ENCODE measurements at regions not wholly inside any gene's neighbourhood (a gene's known extent, or its start where the extent isn't known, plus 50 kb on each side); places are given as distances from the start of the nearest gene placed in this dataset.
A peak's percentile ranks its signal among the peaks of the same experiment; 100 is the strongest.

GRCh38 chr10:10911471-10911921, 106.2 kb upstream of the CELF2 start:
- H4K20me1 ChIP-seq (ENCODE audit: insufficient read depth, low read length) = no peaks in the 10 kb centered on the region
- H3K36me3 ChIP-seq (ENCODE audit: control insufficient read depth, insufficient read depth, low read length) = no peaks in the 10 kb centered on the region
- DNase-seq (peak; percentile 94), ATAC-seq (ENCODE audit: low read depth) (peak; percentile 99)
- no TSS peak for BruUV-seq (replicated peaks)
- H3K27me3 ChIP-seq (ENCODE audit: control insufficient read depth, insufficient read depth, low read length) = no peaks in the 10 kb centered on the region
- peak overlapping the region; percentile 73 for H2AFZ ChIP-seq (replicated peaks; ENCODE audit: low read length, poor library complexity)
- H2BK5ac ChIP-seq (ENCODE audit: low read depth, low read length, poor library complexity, severe bottlenecking) = peak overlapping the region; percentile 58
- H3K79me1 ChIP-seq (ENCODE audit: low read depth in 1 of 2, low read length in 2 of 2) = no peaks in the 10 kb centered on the region
- in situ Hi-C loops (cut with MboI; ENCODE audit: low sequenced_read_pairs) = no loop called here
- H3K27ac ChIP-seq (ENCODE audit: insufficient read depth, low read length) = peak overlapping the region; percentile 53
- H2BK120ac ChIP-seq (ENCODE audit: low read depth, low read length) = peak overlapping the region; percentile 92
- ChIA-PET POLR2A (ENCODE audit: unreplicated experiment) (no interaction called here), CTCF (no interaction called here)
- H4K91ac ChIP-seq (ENCODE audit: insufficient read depth, low read depth, low read length) = peak overlapping the region; percentile 65
- H3K56ac ChIP-seq (ENCODE audit: extremely low read depth, insufficient read depth, low read length) = peak overlapping the region; percentile 69; the same call in 1 of the 2 replicates
- dilution Hi-C loops (cut with HindIII; ENCODE audit: low sequenced_read_pairs, unreplicated experiment) = no loop called here
- H2AK5ac ChIP-seq (ENCODE audit: low read depth, low read length) = no peak overlapping the region
- no peaks in the 10 kb centered on the region for H3K9me1 ChIP-seq (ENCODE audit: insufficient read depth, low read length)
- peak overlapping the region; percentile 5; the same call in 1 of the 2 replicates for H4K5ac ChIP-seq (ENCODE audit: low read depth, low read length)
- H3K4me2 ChIP-seq (ENCODE audit: low read depth, low read length) = peak overlapping the region; percentile 54
- H3K23ac ChIP-seq (ENCODE audit: low read depth, low read length) = peak overlapping the region; percentile 55; the same call in 1 of the 2 replicates
- intact Hi-C loops (cut with micrococcal nuclease) = no loop called here
- peak overlapping the region; percentile 31; the same call in 1 of the 2 replicates for H3K4me3 ChIP-seq (ENCODE audit: insufficient read depth, low read depth, low read length)
- peak overlapping the region; percentile 31; the same call in 1 of the 3 replicates for H2BK15ac ChIP-seq (ENCODE audit: low read depth, low read length)
- no peaks in the 10 kb centered on the region for H3K9me3 ChIP-seq (ENCODE audit: control insufficient read depth, insufficient read depth, low read length)
- peak overlapping the region; percentile 61; the same call in 1 of the 2 replicates for H3K18ac ChIP-seq (ENCODE audit: low read depth, low read length)
- H2AK9ac ChIP-seq (replicated peaks; ENCODE audit: low read depth, low read length, poor library complexity) = no peak overlapping the region
- peak overlapping the region; percentile 37 to 80; a peak in 3 of 4 replicates for H4K8ac ChIP-seq (ENCODE audit: low read depth in 2 of 2, low read length in 2 of 2)
- H3K4me1 ChIP-seq (ENCODE audit: control insufficient read depth, insufficient read depth, low read length) = peaks cover 3% of the 10 kb centered on the region; the same call in 1 of the 2 replicates
- H2BK20ac ChIP-seq (ENCODE audit: low read depth, low read length) = peak overlapping the region; percentile 71
- H3K4ac ChIP-seq (ENCODE audit: low read depth, low read length) = peak overlapping the region; percentile 65
- H3K14ac ChIP-seq (replicated peaks; ENCODE audit: low read depth, low read length) = peak overlapping the region; percentile 67
- 5% methylated on average over 7 of the region's 17 CpGs; no CpG with 5 or more reads in 1 of the 2 experiments for WGBS, 2 experiments (ENCODE audit: extremely low coverage in 2 of 2, insufficient read length in 1 of 2)
- H3K9ac ChIP-seq (ENCODE audit: low read depth, low read length) = peak overlapping the region; percentile 37; the same call in 1 of the 2 replicates
- TF ChIP-seq NFE2L2 (IDR thresholded peaks at IDR 0.05; ENCODE audit: low read depth, low read length) = no peak
- no peak for TF ChIP-seq RFX5 (IDR thresholded peaks at IDR 0.05; ENCODE audit: low read depth, low read length)
- TF ChIP-seq CEBPB (IDR thresholded peaks at IDR 0.05; ENCODE audit: low read depth, low read length) = peak; percentile 43; the same call in 1 of the 2 replicates
- TF ChIP-seq RAD21 (IDR thresholded peaks at IDR 0.05; ENCODE audit: low read length) = peak; percentile 21; the same call in 1 of the 2 replicates
- no peak for TF ChIP-seq RCOR1 (IDR thresholded peaks at IDR 0.05; ENCODE audit: insufficient replicate concordance, low read length)
- TF ChIP-seq CTCF (conservative IDR thresholded peaks at IDR 0.05; ENCODE audit: low read depth, low read length) = no peak
- TF ChIP-seq ELK1 (IDR thresholded peaks at IDR 0.05; ENCODE audit: borderline replicate concordance, low read depth, low read length) = no peak
- TF ChIP-seq FOS (IDR thresholded peaks at IDR 0.05; ENCODE audit: low read depth, low read length) = peak; percentile 51; the same call in 1 of the 2 replicates
- no peak for TF ChIP-seq USF2 (IDR thresholded peaks at IDR 0.05; ENCODE audit: low read depth, low read length)
- TF ChIP-seq SMC3 (IDR thresholded peaks at IDR 0.05; ENCODE audit: low read depth, low read length) = peak; percentile 21; the same call in 1 of the 2 replicates
- 0 out of 2 replicates have a peak, but pooled peaks have one; percentile 18 for TF ChIP-seq MXI1 (IDR thresholded peaks at IDR 0.05; ENCODE audit: borderline replicate concordance, low read depth, low read length)
- peak; percentile 51; the same call in 1 of the 2 replicates for TF ChIP-seq MAZ (IDR thresholded peaks at IDR 0.05; ENCODE audit: borderline replicate concordance, low read depth, low read length)
- peak; percentile 26; the same call in 1 of the 2 replicates for TF ChIP-seq BHLHE40 (IDR thresholded peaks at IDR 0.05; ENCODE audit: low read depth, low read length)
- peak; percentile 52; the same call in 1 of the 2 replicates for TF ChIP-seq POLR2A (IDR thresholded peaks at IDR 0.05; ENCODE audit: low read depth, low read length)
- no peak for TF ChIP-seq MAFK (IDR thresholded peaks at IDR 0.05; ENCODE audit: low read depth, low read length)

Measured in IMR-90 (cell line).